Activated T-cell treated with anti-CD3 and anti-CD28 coated beads, Interleukin-2, amount 50 U/mL, for 4 hours (primary cell): ENCODE measurements at regions not wholly inside any gene's neighbourhood (a gene's known extent, or its start where the extent isn't known, plus 50 kb on each side); places are given as distances from the start of the nearest gene placed in this dataset.

Experiments used
- ATAC-seq, 2 donors: fragments of 200-7000 bp; cut with Tn5 transposase; one replicate each; pipeline ENCODE4 v1.10.0; 2021
- DNase-seq: peaks from one replicate; pipeline ENCODE4 v3.0.0-alpha.2; 2020
- H3K27me3 Mint-ChIP-seq: one replicate; pipeline ENCODE4 v1.8.0; 2021; ENCODE audit warnings: low read depth, mixed read lengths
- H3K36me3 Mint-ChIP-seq: one replicate; pipeline ENCODE4 v1.8.0; 2022; ENCODE audit warnings: mixed read lengths; ENCODE audit not compliant: insufficient read depth
- H3K4me1 Mint-ChIP-seq: one replicate; pipeline ENCODE4 v1.8.0; 2021; ENCODE audit warnings: low read depth, mixed read lengths
- H3K4me3 Mint-ChIP-seq: one replicate; pipeline ENCODE4 v1.8.0; 2021; ENCODE audit warnings: mild to moderate bottlenecking, moderate library complexity, mixed read lengths
- H3K9me3 Mint-ChIP-seq: one replicate; pipeline ENCODE4 v1.8.0; 2021; ENCODE audit warnings: mixed read lengths

DNA sequence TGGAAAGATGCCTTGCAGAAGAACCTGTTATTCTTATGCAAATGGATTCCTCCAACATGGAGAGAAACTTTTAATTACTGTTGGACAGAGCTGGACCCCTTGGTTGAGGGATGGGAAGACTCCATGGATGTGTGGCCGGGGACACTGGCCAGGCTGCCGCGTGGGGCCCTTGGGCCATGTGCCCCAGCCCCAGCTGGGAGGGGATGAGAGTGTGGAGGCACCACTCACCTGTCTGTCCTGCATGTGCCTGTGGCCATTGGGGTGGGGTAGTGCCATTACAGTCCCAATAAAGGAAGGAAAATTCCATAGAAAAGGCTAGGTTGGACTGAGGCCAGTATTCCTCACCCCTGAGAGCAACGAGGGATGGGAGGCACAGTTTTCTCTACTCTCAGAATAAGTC lies 564.5 kb upstream of the PTBP2 start:
- DNase-seq: no peak
- no peak overlapping the region for H3K4me3 Mint-ChIP-seq
- no peaks in the 10 kb centered on the region for H3K27me3 Mint-ChIP-seq
- ATAC-seq: no peak
- no peaks in the 10 kb centered on the region for H3K4me1 Mint-ChIP-seq
- no peaks in the 10 kb centered on the region for H3K36me3 Mint-ChIP-seq
- peaks cover 20% of the 10 kb centered on the region for H3K9me3 Mint-ChIP-seq

- H3K4me3 Mint-ChIP-seq: no peak overlapping the region
- H3K9me3 Mint-ChIP-seq: peaks cover 20% of the 10 kb centered on the region
- DNase-seq: no peak
- no peaks in the 10 kb centered on the region for H3K4me1 Mint-ChIP-seq
- H3K27me3 Mint-ChIP-seq: no peaks in the 10 kb centered on the region
- ATAC-seq: no peak
- no peaks in the 10 kb centered on the region for H3K36me3 Mint-ChIP-seq
These were observed 562.2 kb upstream of the PTBP2 start for GRCh38 chr1:96159379-96159778.

- H3K4me1 Mint-ChIP-seq: no peaks in the 10 kb centered on the region
- peaks cover 25% of the 10 kb centered on the region for H3K9me3 Mint-ChIP-seq
- H3K27me3 Mint-ChIP-seq: no peaks in the 10 kb centered on the region
- ATAC-seq: no peak
- no peak overlapping the region for H3K4me3 Mint-ChIP-seq
- no peak for DNase-seq
- no peaks in the 10 kb centered on the region for H3K36me3 Mint-ChIP-seq
These were observed 557.5 kb upstream of the PTBP2 start for GRCh38 chr1:96164053-96164452.

DNA sequence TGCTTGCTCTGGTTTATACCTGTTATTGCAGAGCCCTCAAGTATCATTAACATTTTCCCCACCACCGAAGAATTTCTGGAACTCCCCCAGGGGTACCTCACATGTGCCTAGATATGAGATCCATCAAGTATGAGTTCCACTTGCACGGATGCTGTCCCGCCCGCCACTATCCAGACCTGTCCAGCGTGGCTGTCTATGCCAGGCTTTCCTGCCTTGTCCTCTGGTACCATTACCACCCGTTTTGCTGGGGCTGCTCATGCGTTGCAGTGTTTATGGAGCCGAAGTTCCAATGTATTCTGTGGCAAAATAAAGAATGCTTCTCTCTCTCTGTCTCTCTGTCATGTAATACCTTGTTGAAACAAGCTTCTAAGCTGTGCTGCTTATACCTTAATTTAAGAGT lies 543.5 kb upstream of the PTBP2 start:
- ATAC-seq (no peak), DNase-seq (no peak)
- Mint-ChIP-seq H3K4me1 (no peaks in the 10 kb centered on the region), H3K27me3 (no peaks in the 10 kb centered on the region), H3K36me3 (no peaks in the 10 kb centered on the region), H3K9me3 (peaks cover 10% of the 10 kb centered on the region), H3K4me3 (no peak overlapping the region)

DNA sequence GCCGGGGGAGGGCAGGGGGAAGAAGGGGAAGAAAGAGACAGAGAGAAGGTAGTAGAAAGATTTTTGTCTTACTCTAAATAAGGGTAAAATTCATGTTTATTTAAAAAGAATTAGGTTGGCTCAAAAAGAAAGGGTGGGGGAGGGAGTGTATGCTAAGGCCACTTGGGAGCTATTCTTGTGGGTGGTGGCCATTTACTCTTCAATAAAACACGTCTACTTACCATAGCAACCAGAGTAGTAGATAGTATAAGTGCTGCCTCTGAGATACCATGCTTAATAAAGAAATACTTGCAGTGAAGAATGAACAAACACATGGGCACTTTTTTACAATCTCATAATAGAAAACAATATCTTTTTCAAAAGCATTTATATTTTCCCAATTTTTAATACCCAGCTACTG lies 538.1 kb upstream of the PTBP2 start:
- ATAC-seq (no peak), DNase-seq (no peak)
- Mint-ChIP-seq H3K4me3 (no peak overlapping the region), H3K36me3 (no peaks in the 10 kb centered on the region), H3K27me3 (no peaks in the 10 kb centered on the region), H3K4me1 (no peaks in the 10 kb centered on the region), H3K9me3 (peaks cover 6% of the 10 kb centered on the region)

- ATAC-seq (no peak), DNase-seq (no peak)
- Mint-ChIP-seq H3K9me3 (peaks cover 6% of the 10 kb centered on the region), H3K4me3 (no peak overlapping the region), H3K27me3 (no peaks in the 10 kb centered on the region), H3K36me3 (no peaks in the 10 kb centered on the region), H3K4me1 (no peaks in the 10 kb centered on the region)
These were observed 537.7 kb upstream of the PTBP2 start for GRCh38 chr1:96183928-96184327.

DNA sequence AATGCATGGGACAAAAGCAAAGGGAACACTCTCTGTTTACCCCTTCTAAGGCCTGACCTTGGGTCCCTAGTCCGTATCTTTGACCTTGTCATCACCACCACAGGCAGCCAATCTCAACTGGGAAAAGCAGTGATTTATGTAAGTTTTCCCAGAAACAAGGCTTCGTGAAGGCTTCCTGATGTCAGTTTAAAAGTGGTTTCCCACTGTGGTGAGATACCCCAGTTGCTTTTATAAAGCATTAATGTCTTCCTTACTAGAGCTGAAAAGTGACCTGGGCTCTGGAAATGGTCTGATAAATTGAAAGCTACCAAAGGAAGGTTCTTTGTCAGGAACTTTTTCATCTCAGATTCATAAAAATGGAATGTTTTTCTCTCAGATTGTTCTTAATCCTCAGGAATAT lies 536.4 kb upstream of the PTBP2 start:
- no peaks in the 10 kb centered on the region for H3K4me1 Mint-ChIP-seq
- H3K36me3 Mint-ChIP-seq: no peaks in the 10 kb centered on the region
- no peaks in the 10 kb centered on the region for H3K27me3 Mint-ChIP-seq
- DNase-seq (no peak), ATAC-seq (no peak)
- peaks cover 4% of the 10 kb centered on the region for H3K9me3 Mint-ChIP-seq
- H3K4me3 Mint-ChIP-seq: no peak overlapping the region

GRCh38 chr1:96187020-96187419 lies 534.6 kb upstream of the PTBP2 start:
- Mint-ChIP-seq H3K4me3 (no peak overlapping the region), H3K27me3 (no peaks in the 10 kb centered on the region), H3K4me1 (no peaks in the 10 kb centered on the region), H3K9me3 (peaks cover 13% of the 10 kb centered on the region), H3K36me3 (no peaks in the 10 kb centered on the region)
- ATAC-seq (no peak), DNase-seq (no peak)

DNA sequence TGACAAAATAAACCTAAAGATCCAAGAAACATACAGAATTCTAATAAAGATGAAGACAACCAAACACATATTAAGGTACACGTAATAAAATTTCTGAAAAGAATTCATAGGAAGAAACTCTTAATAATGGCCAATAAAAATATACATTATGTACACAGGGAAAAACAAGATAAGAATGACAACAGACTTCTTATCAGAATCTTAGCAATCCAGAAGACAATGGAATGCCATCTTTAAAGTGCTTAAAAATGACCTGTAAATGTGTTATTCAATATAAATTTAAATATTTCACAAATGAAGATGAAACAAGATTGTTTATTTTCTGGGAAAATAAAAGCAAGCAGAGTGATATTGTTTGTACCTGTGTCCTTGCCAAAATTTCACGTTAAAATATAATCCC lies 530.4 kb upstream of the PTBP2 start:
- Mint-ChIP-seq H3K9me3 (peaks cover 12% of the 10 kb centered on the region), H3K4me1 (no peaks in the 10 kb centered on the region), H3K27me3 (no peaks in the 10 kb centered on the region), H3K36me3 (no peaks in the 10 kb centered on the region), H3K4me3 (no peak overlapping the region)
- no peak for ATAC-seq
- DNase-seq: no peak

- Mint-ChIP-seq H3K9me3 (no peaks in the 10 kb centered on the region), H3K4me1 (no peaks in the 10 kb centered on the region), H3K36me3 (no peaks in the 10 kb centered on the region), H3K4me3 (no peak overlapping the region), H3K27me3 (no peaks in the 10 kb centered on the region)
- DNase-seq: no peak
- no peak for ATAC-seq
These were observed 515.1 kb upstream of the PTBP2 start for GRCh38 chr1:96206451-96206850.

DNA sequence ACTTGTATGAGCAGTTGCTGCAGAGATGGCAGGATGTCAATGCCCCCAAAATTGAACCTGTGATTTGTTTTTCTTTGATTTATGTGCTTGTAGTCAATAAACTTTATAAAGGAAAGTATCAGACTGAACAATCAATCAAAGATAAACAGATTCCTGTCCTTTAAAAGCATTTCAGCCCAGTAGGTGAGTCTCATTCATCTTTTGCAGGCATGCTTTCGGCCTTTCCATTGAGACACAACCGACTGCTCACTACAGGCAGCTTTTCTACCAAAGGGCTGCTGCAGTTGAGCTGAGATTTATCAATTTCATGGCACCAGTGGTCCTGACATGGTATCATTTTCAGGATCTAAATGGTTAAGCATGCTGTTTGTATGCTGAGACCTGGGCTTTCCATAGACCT lies 513.6 kb upstream of the PTBP2 start:
- Mint-ChIP-seq H3K36me3 (no peaks in the 10 kb centered on the region), H3K27me3 (no peaks in the 10 kb centered on the region), H3K4me3 (no peak overlapping the region), H3K9me3 (no peaks in the 10 kb centered on the region), H3K4me1 (no peaks in the 10 kb centered on the region)
- ATAC-seq (no peak), DNase-seq (no peak)

- Mint-ChIP-seq H3K4me3 (no peak overlapping the region), H3K36me3 (no peaks in the 10 kb centered on the region), H3K9me3 (no peaks in the 10 kb centered on the region), H3K4me1 (no peaks in the 10 kb centered on the region), H3K27me3 (no peaks in the 10 kb centered on the region)
- no peak for DNase-seq
- ATAC-seq: no peak
These were observed 513.2 kb upstream of the PTBP2 start for GRCh38 chr1:96208428-96208827.

GRCh38 chr1:96210054-96210453 lies 511.5 kb upstream of the PTBP2 start:
- DNase-seq (no peak), ATAC-seq (no peak)
- Mint-ChIP-seq H3K36me3 (no peaks in the 10 kb centered on the region), H3K4me3 (no peak overlapping the region), H3K9me3 (no peaks in the 10 kb centered on the region), H3K27me3 (no peaks in the 10 kb centered on the region), H3K4me1 (no peaks in the 10 kb centered on the region)

- H3K9me3 Mint-ChIP-seq: no peaks in the 10 kb centered on the region
- H3K36me3 Mint-ChIP-seq: no peaks in the 10 kb centered on the region
- DNase-seq (no peak), ATAC-seq (no peak)
- no peaks in the 10 kb centered on the region for H3K27me3 Mint-ChIP-seq
- H3K4me1 Mint-ChIP-seq: no peaks in the 10 kb centered on the region
- H3K4me3 Mint-ChIP-seq: no peak overlapping the region
These were observed 510.4 kb upstream of the PTBP2 start for GRCh38 chr1:96211202-96211601.

GRCh38 chr1:96214982-96215381 lies 506.6 kb upstream of the PTBP2 start:
- DNase-seq (no peak), ATAC-seq (no peak)
- Mint-ChIP-seq H3K27me3 (no peaks in the 10 kb centered on the region), H3K9me3 (peaks cover 3% of the 10 kb centered on the region), H3K4me1 (no peaks in the 10 kb centered on the region), H3K36me3 (no peaks in the 10 kb centered on the region), H3K4me3 (no peak overlapping the region)

- Mint-ChIP-seq H3K9me3 (peaks cover 3% of the 10 kb centered on the region), H3K27me3 (no peaks in the 10 kb centered on the region), H3K4me1 (no peaks in the 10 kb centered on the region), H3K36me3 (no peaks in the 10 kb centered on the region), H3K4me3 (no peak overlapping the region)
- ATAC-seq (no peak), DNase-seq (no peak)
These were observed 500.9 kb upstream of the PTBP2 start for GRCh38 chr1:96220651-96221050.
